Activated naive CD4-positive, alpha-beta T cell treated with anti-CD3 and anti-CD28 coated beads for 36 hours (primary cell): ENCODE measurements at regions not wholly inside any gene's neighbourhood (a gene's known extent, or its start where the extent isn't known, plus 50 kb on each side); places are given as distances from the start of the nearest gene placed in this dataset.

Source experiments
- CTCF ChIA-PET: fragments of 350-600 bp; sonication (Branson Sonifier 250); formaldehyde crosslinking; loops from one replicate; lab custom pipeline; 2021; ENCODE audit warnings: antibody characterized with exemption; lab: Charles Lee
- DNase-seq: peaks from one replicate; pipeline ENCODE4 v3.0.0-alpha.2; 2020
- H3K27ac Mint-ChIP-seq: one replicate; pipeline ENCODE4 v1.8.0; 2021; ENCODE audit warnings: mild to moderate bottlenecking, mixed read lengths
- H3K27me3 Mint-ChIP-seq: one replicate; pipeline ENCODE4 v1.8.0; 2021; ENCODE audit warnings: low read depth, mixed read lengths
- H3K36me3 Mint-ChIP-seq: one replicate; pipeline ENCODE4 v1.8.0; 2021; ENCODE audit warnings: low read depth, mixed read lengths
- H3K4me1 Mint-ChIP-seq: one replicate; pipeline ENCODE4 v1.8.0; 2021; ENCODE audit warnings: low read depth, mixed read lengths
- H3K4me3 Mint-ChIP-seq: one replicate; pipeline ENCODE4 v1.8.0; 2021; ENCODE audit warnings: mild to moderate bottlenecking, moderate library complexity, mixed read lengths
- H3K9me3 Mint-ChIP-seq: one replicate; pipeline ENCODE4 v1.8.0; 2021; ENCODE audit warnings: mixed read lengths
- intact Hi-C: fragments of 100-400 bp; cut with micrococcal nuclease; formaldehyde crosslinking; loops from one replicate; pipeline ENCODE4 v1.15.1; 2023

DNA sequence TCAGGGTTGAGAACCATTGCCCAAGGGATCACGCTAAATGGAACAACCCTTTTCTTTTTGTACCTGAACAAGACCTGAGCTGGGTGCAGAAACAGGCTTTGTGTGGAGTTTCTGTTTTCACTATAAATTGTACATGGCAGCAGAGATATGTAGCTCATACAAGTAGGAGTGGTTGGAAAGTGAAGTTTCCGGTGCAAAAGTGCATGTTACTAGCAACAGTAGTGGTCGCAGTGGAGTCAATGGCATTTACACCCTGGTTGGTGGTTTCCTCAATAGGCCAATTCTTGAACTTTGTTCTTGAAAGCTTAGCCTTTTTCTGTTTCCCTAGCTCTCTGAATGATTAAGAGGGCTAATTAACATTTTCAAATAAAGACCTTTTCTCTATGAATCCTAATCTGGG lies 170.7 kb downstream of the NEBL start:
- Mint-ChIP-seq H3K27me3 (no peaks in the 10 kb centered on the region), H3K9me3 (peaks cover 11% of the 10 kb centered on the region), H3K4me1 (no peaks in the 10 kb centered on the region), H3K36me3 (peaks cover 1% of the 10 kb centered on the region), H3K27ac (no peak overlapping the region), H3K4me3 (no peak overlapping the region)
- DNase-seq = no peak
- intact Hi-C loops = no loop called here
- CTCF ChIA-PET = no interaction called here

DNA sequence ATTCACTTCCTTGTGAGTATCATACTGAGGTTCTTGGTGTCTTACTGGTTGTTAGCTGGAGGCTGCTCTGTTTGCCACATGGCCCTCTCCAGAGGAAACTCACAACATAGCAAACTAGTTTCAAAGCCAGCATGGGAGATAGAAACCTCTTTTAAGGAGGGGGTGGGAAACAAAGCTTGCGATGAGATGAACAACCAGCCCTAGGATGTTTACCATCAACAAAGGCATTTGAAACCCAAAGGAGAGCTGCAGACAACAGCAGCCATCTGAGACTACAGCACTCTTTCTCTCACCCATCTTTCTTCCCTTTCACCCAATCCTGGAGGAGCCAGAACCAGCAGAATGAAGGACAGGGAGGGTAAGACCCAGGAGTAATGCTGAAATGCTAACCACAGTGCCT lies 182.1 kb downstream of the NEBL start:
- CTCF ChIA-PET = no interaction called here
- H3K36me3 Mint-ChIP-seq = no peaks in the 10 kb centered on the region
- no peak overlapping the region for H3K4me3 Mint-ChIP-seq
- no peak overlapping the region for H3K27ac Mint-ChIP-seq
- no peaks in the 10 kb centered on the region for H3K27me3 Mint-ChIP-seq
- peaks cover 3% of the 10 kb centered on the region for H3K9me3 Mint-ChIP-seq
- intact Hi-C loops = no loop called here
- no peak for DNase-seq
- no peaks in the 10 kb centered on the region for H3K4me1 Mint-ChIP-seq

DNA sequence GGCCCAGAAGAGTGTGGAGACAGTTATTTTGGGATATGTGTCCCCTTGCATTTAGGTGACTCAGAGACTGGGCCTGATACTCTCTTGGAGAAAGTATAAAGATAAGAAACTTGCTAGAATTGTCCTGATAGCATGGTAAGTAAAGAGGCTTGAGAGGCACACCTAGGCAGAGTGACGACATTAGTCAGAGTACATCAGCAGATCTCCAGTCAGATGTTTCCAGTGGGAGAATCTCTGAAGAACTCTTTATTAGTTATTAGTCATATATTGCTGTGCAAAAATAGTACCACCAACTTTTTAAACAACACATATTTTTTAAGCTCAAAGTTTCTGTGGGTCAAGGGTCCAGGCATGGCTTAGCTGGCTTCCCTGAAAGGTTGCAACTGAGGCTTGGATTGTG lies 182.6 kb downstream of the NEBL start:
- DNase-seq = no peak
- no peaks in the 10 kb centered on the region for H3K4me1 Mint-ChIP-seq
- H3K36me3 Mint-ChIP-seq = no peaks in the 10 kb centered on the region
- H3K27ac Mint-ChIP-seq = no peak overlapping the region
- intact Hi-C loops = no loop called here
- H3K27me3 Mint-ChIP-seq = no peaks in the 10 kb centered on the region
- peaks cover 3% of the 10 kb centered on the region for H3K9me3 Mint-ChIP-seq
- CTCF ChIA-PET = no interaction called here
- no peak overlapping the region for H3K4me3 Mint-ChIP-seq

DNA sequence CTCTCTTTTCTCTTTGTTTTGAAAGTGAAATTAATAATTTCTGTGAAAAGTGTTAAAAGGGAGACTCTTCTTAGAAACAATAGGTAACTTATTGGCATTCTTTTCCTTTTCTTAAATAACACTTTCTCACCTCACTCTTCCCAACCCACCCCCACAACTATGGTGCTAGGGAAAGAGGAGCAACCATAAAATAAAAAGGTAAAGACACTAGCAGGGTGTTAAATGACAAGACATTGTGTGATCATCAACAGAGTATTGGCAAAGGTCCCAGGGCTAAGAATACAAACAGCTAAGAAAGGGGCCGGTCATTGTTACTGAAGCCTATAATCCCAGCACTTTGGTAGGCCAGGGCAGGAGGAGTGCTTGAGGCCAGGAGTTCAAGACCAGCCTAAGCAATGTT lies 183.7 kb downstream of the NEBL start:
- intact Hi-C loops = no loop called here
- H3K27me3 Mint-ChIP-seq = no peaks in the 10 kb centered on the region
- H3K27ac Mint-ChIP-seq = no peak overlapping the region
- H3K36me3 Mint-ChIP-seq = no peaks in the 10 kb centered on the region
- DNase-seq = no peak
- CTCF ChIA-PET = no interaction called here
- H3K9me3 Mint-ChIP-seq = peaks cover 3% of the 10 kb centered on the region
- no peak overlapping the region for H3K4me3 Mint-ChIP-seq
- H3K4me1 Mint-ChIP-seq = no peaks in the 10 kb centered on the region

DNA sequence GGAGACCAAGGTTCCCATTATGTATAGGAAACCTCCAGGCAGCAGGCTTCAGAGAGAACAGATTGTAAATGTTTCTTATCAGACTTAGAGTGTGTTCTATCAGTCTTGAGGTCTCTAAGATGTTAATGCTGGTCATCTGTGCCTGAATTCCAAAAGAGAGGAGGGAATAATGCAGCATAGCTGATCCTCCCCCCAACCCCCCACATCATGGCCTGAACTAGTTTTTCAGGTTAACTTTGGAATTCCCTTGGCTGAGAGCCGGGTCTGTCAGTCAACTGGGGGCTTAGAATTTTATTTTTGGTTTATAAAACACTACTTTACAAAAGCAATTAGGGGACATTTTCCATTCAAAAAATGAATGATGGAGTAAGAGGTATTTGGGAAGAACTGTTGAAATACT lies 184.3 kb downstream of the NEBL start:
- Mint-ChIP-seq H3K4me3 (no peak overlapping the region), H3K36me3 (no peaks in the 10 kb centered on the region), H3K27me3 (no peaks in the 10 kb centered on the region), H3K9me3 (peaks cover 3% of the 10 kb centered on the region), H3K4me1 (no peaks in the 10 kb centered on the region), H3K27ac (no peak overlapping the region)
- DNase-seq = no peak
- intact Hi-C loops = no loop called here
- CTCF ChIA-PET = no interaction called here

DNA sequence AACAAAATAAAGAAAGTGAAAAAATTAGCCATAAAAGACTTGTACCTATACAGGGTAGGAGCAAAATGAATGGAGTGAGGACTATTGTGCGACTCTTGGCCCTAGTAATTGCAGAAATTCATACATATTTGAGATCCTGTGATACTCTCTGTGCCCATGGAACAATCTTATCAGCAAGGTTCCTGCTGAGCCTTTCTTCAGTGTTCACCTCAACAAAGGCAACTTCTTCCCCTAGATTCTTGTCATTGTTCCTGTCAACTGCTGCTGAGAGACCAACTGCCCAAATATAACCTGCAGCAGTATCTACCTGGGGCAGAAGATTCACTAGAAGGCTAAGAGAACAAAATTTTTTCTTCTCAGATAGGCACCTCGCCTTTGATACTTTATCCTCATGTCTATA lies 187.4 kb downstream of the NEBL start:
- no peaks in the 10 kb centered on the region for H3K4me1 Mint-ChIP-seq
- CTCF ChIA-PET = no interaction called here
- no peaks in the 10 kb centered on the region for H3K36me3 Mint-ChIP-seq
- intact Hi-C loops = no loop called here
- H3K27me3 Mint-ChIP-seq = no peaks in the 10 kb centered on the region
- H3K27ac Mint-ChIP-seq = no peak overlapping the region
- no peak for DNase-seq
- no peaks in the 10 kb centered on the region for H3K9me3 Mint-ChIP-seq
- no peak overlapping the region for H3K4me3 Mint-ChIP-seq

DNA sequence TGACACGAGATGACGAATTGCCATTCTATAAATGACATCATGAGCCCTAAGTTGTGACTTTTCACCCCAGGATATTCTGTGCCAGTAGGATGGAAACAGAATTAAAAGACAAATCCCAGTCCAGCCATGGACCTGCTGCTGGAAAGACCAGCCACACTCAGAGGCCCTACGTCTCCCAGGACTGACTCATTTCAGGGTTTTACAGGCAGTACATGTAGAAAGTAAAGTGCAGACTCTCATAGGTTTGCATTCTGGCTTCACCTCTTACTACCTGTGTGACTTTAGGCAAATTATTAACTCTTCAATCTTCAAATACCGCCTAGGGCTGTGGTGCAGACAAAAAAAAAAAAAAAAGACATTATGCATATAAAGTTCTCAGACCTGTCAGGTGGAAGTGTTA lies 188.8 kb downstream of the NEBL start:
- Mint-ChIP-seq H3K27ac (no peak overlapping the region), H3K9me3 (no peaks in the 10 kb centered on the region), H3K4me1 (no peaks in the 10 kb centered on the region), H3K4me3 (no peak overlapping the region), H3K36me3 (no peaks in the 10 kb centered on the region), H3K27me3 (no peaks in the 10 kb centered on the region)
- intact Hi-C loops = no loop called here
- CTCF ChIA-PET = no interaction called here
- DNase-seq = no peak

DNA sequence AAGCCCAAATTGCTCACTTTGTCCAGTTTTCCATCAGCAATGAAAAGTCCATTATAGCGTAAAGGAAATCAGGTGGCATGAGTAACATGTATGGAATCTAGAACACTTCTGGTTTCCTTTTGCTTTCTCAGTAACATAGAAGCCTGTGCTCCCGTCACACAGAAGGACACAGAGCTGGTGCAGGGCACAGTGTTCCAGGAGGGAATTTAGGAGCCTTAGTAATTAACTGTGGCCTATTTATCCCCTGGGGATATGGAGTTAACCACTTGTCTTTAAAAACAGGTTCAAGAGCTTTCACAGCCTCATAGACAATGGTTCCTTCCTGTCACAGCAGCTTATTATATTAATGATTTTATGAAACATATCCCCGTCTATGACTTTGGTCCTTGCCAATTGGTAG lies 189.9 kb downstream of the NEBL start:
- peaks cover 1% of the 10 kb centered on the region for H3K9me3 Mint-ChIP-seq
- H3K27me3 Mint-ChIP-seq = no peaks in the 10 kb centered on the region
- no peaks in the 10 kb centered on the region for H3K36me3 Mint-ChIP-seq
- no peak for DNase-seq
- H3K4me3 Mint-ChIP-seq = no peak overlapping the region
- intact Hi-C loops = no loop called here
- no peak overlapping the region for H3K27ac Mint-ChIP-seq
- no peaks in the 10 kb centered on the region for H3K4me1 Mint-ChIP-seq
- CTCF ChIA-PET = no interaction called here

DNA sequence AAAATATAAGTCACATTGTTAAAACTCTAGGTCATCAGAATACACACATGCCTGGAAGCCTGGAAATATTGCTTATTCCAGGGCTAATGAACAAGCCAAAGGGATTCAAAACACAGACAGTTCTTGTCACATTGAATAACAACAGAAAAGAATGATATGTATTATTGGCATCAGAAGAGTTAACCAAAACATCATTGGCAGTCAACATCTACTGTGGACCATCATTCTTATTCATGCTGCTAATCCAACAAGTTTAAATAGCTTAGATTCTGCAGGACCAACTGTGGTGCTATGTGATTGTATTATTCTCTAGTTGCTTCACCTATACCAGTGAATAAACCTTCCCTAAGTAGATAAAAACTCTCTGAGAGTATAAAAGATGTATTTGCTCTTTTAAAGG lies 198.3 kb downstream of the NEBL start:
- intact Hi-C loops = no loop called here
- peaks cover 3% of the 10 kb centered on the region for H3K9me3 Mint-ChIP-seq
- DNase-seq = no peak
- H3K4me1 Mint-ChIP-seq = no peaks in the 10 kb centered on the region
- no peaks in the 10 kb centered on the region for H3K36me3 Mint-ChIP-seq
- no peaks in the 10 kb centered on the region for H3K27me3 Mint-ChIP-seq
- H3K4me3 Mint-ChIP-seq = no peak overlapping the region
- CTCF ChIA-PET = no interaction called here
- no peak overlapping the region for H3K27ac Mint-ChIP-seq

DNA sequence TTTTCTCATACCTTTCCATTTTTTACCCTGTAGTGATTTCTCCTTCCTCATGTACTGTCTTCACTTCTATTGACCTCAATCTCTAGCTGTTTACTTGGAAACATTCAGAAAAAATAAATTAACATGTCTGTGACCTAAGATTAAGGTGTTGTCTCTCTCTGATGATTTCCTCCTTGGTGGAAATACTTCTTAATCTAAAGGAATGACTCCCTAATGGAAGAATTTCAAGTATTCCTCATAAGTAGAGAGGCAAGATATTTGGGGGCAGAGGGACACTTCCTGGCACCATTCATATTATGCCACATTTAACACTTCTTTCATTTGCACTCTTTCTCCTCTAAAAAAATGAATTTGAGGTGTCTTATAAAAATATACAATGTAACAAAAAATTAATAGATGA lies 202.8 kb downstream of the NEBL start:
- no peak for DNase-seq
- Mint-ChIP-seq H3K27ac (no peak overlapping the region), H3K36me3 (no peaks in the 10 kb centered on the region), H3K27me3 (no peaks in the 10 kb centered on the region), H3K9me3 (no peaks in the 10 kb centered on the region), H3K4me3 (no peak overlapping the region), H3K4me1 (no peaks in the 10 kb centered on the region)
- CTCF ChIA-PET = no interaction called here
- intact Hi-C loops = no loop called here

DNA sequence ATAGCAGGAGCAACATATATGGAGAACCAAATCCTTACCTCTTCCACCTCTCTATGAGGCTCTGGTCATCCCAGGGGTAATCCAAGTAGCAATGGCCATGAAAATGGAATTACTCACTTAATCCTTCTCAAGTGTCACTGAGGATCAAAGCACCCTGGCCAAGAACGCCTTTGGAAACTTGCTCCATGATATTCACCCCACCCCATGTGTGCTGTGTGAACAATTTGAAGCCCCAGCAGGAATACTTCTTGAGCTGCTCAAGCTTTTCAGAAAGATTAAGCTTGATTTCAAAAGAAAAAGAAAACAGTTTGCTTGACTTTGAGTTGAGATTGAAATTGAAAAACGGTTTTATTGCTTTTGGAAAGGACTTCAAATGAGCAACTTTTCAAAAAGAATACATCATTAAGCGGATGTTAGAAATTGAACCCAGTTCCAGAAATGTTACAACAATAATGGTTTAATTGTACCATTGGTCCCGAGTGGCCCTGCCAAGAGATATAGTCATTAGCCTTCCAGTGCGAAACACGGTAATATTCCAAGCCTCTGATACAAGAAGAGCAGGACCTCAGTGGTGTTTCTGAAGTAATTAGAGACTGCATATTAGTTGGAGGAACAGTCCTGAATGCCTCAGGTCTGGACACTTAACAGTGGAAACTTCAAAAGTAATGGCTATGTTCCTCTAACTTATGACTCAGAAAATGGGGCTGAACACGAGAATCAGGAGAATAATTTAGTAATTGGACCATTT lies 208.1 kb downstream of the NEBL start:
- Mint-ChIP-seq H3K4me1 (no peaks in the 10 kb centered on the region), H3K27ac (no peak overlapping the region), H3K27me3 (no peaks in the 10 kb centered on the region), H3K9me3 (no peaks in the 10 kb centered on the region), H3K36me3 (no peaks in the 10 kb centered on the region), H3K4me3 (no peak overlapping the region)
- intact Hi-C loops = no loop called here
- CTCF ChIA-PET = interaction anchor here (0.6 kb wide), 1 partner anchor 870 kb away, joined by 7 read pairs; no protein-coding TSS in a partner anchor
- no peak for DNase-seq

DNA sequence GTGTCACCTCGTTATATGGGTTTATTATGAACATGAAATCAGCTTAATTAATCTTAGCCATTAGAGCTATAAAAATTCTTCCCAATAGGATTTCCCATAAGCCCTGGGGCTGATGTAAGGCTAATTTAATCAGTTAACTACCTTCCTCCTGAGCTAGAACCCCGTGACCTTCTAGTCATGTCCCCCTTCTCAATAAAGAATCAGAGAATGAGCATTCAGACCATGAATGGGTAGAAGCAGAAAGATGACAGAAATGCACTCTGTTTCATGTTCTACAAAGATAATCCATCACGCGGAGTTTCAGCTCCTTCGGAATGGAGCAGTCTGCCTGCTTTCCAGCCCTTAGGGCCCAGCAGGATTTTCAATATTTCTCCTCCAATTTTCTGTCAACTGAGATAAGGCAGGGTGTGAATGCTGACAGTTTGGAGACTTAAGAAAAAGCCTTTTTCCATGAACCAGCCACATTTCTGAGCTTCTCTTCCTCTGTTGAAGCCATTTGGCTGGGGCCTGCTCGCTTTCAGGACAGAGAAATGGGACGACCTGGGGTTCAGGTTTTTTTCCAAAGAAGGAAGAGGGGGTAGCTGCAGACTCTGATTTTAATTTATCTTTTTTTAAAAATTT lies 211.0 kb downstream of the NEBL start:
- Mint-ChIP-seq H3K36me3 (no peaks in the 10 kb centered on the region), H3K4me3 (no peak overlapping the region), H3K9me3 (no peaks in the 10 kb centered on the region), H3K4me1 (no peaks in the 10 kb centered on the region), H3K27me3 (no peaks in the 10 kb centered on the region), H3K27ac (no peak overlapping the region)
- CTCF ChIA-PET = no interaction called here
- DNase-seq = no peak
- intact Hi-C loops = no loop called here

DNA sequence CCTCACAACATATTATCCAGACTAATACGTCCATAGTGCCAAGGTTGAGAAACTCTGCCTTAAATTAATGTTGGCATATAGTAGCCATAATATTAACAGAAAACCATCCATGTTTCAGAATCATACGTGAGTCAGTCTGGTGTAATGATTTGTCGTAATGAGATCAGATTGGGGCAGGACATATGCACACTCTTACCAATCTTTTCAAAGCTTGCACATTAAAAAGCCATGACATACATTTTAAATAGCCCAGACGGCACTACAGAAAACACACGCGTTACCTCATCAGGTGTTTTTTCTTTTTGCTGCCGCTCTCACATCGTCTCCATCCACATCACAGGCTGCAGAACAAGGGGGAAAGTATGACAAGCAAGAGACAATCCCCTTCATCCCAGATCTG lies 211.6 kb downstream of the NEBL start:
- Mint-ChIP-seq H3K27ac (no peak overlapping the region), H3K4me1 (no peaks in the 10 kb centered on the region), H3K36me3 (no peaks in the 10 kb centered on the region), H3K9me3 (no peaks in the 10 kb centered on the region), H3K4me3 (no peak overlapping the region), H3K27me3 (no peaks in the 10 kb centered on the region)
- no peak for DNase-seq
- intact Hi-C loops = no loop called here
- CTCF ChIA-PET = no interaction called here
